GM20000 (cell line): ENCODE measurements at regions not wholly inside any gene's neighbourhood (a gene's known extent, or its start where the extent isn't known, plus 50 kb on each side); places are given as distances from the start of the nearest gene placed in this dataset.

Experiments used
- DNase-seq: peaks from one replicate; pipeline ENCODE4 v3.0.0; 2012; ENCODE audit warnings: low spot score
- TF ChIP-seq, protein P1 (sequence below): IDR thresholded peaks from 2 replicates; pipeline ENCODE4 v1.5.1; 2012; ENCODE audit warnings: mild to moderate bottlenecking, control low read depth; ENCODE audit errors: extremely low read depth, missing control alignments

DNA sequence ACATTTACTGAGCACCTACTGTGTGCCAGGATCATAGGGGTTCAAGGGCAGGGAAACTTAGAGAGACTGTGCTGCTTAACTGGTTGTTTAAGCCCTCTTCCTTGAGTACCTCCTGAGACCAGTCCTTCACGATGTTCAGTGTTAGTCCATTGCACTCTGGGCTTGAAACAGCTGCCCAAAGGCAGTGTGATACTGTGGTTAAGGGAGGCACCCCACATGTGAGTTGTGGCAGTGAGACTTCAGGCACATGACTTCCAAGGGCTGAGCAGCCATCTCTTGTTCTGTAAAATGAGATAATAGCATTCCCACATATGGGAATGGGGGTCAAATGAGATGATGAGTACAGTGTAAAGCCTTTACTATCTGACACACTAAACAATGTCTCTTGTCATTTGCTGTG lies 75.1 kb downstream of the LINGO1 start:
- TF ChIP-seq, protein P1, sequence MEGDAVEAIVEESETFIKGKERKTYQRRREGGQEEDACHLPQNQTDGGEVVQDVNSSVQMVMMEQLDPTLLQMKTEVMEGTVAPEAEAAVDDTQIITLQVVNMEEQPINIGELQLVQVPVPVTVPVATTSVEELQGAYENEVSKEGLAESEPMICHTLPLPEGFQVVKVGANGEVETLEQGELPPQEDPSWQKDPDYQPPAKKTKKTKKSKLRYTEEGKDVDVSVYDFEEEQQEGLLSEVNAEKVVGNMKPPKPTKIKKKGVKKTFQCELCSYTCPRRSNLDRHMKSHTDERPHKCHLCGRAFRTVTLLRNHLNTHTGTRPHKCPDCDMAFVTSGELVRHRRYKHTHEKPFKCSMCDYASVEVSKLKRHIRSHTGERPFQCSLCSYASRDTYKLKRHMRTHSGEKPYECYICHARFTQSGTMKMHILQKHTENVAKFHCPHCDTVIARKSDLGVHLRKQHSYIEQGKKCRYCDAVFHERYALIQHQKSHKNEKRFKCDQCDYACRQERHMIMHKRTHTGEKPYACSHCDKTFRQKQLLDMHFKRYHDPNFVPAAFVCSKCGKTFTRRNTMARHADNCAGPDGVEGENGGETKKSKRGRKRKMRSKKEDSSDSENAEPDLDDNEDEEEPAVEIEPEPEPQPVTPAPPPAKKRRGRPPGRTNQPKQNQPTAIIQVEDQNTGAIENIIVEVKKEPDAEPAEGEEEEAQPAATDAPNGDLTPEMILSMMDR = no peak
- DNase-seq = no peak

DNA sequence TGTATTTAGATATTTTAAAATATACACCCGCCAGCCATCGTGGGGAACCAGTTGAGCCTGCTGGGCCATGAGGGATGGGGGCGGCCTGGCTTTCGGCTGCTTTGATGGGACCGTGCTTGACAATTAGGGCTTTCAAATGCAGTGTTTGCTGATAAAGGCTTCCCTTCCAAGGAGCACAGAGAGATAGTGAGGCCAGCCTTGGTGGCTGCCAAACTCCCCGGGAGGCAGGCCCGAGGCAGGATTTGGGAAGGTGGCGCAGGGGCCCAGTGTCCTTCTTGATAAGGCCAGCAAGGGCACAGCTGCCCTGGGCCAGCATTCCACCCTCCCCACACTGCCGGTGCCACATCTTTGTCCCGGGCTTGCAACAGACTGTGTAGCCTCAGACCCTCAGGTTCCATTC lies 75.6 kb downstream of the LINGO1 start:
- no peak for DNase-seq
- TF ChIP-seq, protein P1 = no peak

DNA sequence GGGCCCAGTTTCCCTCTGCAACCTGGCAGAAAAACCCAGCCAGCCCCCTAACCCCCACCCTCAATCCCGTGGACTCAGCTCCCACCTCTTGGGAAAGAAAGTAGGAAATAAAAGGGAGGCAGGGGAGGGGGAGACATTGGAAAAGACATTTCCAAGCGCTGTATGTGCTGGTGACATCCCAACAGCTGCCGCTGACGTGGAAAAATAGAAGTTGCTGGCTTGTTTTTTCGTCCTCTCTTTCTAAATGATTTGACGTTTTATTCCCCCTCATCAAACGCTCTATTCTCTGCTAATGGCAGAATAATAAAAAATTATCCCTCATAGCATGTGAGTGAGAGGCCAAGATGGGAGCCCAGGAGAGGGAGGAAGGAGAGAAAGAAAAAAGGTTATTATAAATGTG lies 76.1 kb downstream of the LINGO1 start:
- DNase-seq = no peak
- TF ChIP-seq, protein P1 = no peak

DNA sequence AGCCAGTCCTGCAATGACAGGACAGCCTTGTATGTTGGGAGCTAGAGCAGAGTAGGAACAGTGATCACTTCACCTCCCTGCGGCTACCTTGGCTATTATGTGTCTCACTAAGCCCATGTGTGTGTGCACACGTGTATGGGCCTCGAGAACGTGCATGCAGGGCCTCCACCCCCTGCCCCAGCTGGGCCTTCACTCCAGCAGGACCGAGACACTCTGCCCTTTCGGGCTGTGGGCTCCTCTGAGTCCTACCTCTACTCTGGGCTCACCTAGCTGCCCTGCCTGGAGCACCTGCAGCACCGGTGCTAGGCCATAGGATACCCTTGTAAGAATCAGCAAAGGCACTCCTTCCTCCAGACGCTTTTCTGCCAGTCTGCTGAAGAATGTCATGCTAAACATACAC lies 77.5 kb downstream of the LINGO1 start:
- TF ChIP-seq, protein P1 = no peak
- no peak for DNase-seq

DNA sequence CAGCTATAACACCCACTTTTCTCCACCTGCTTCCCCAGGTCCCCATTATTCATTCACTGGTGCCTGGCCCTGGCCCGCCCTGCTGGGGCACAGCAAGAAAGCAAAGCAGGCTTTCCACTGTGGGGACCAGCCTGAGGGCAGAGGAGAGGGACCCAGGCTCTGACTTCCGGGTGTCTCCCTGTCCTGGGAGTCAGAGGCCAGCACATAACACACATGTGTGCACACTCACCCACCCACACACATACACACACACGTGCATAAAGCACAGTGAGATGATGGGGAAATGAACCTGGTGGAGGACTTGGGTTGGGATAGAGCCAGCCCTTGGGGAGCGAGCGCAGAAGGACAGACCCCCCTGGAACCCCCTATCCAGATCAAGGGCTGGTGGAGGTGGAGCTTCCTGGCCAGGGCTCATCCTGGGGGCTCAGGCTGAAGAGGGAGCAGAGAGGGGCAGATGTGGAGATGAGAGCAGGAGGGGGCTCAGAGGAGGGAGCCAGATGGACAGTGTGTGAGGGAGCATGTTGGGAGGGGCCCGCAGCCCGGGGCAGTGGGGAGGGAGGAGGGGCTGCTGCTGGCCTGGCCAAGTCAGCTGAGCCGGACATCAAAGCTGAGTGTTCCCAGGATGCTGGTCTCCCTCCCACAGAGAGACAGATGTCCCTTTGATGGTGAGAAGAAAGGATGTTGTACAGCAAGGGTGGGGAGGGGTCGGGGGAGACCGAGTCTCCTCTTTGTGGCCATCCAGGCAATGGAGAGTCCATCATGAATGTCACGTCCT lies 78.2 kb downstream of the LINGO1 start:
- no peak for DNase-seq
- TF ChIP-seq, protein P1 = no peak

DNA sequence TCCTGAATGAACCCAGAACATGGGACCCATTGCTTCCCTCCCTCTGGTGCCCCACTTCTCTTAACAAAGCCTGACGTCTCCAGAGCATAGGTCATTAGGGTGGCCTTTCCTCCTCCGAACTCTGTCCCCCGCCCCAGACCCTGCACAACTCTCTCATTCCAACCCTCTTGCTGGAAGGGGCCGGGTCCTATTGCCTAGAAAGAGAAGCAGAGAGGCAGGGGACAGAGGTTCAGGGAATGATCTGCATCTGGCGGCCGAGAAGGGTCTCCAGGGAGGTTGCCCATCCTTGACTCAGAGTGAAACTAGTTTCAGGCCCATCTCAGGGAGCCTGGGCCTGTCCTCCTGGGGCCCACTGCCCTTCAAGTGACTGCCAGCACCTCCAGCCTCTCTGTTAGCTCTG lies 79.0 kb downstream of the LINGO1 start:
- TF ChIP-seq, protein P1 = no peak
- no peak for DNase-seq

DNA sequence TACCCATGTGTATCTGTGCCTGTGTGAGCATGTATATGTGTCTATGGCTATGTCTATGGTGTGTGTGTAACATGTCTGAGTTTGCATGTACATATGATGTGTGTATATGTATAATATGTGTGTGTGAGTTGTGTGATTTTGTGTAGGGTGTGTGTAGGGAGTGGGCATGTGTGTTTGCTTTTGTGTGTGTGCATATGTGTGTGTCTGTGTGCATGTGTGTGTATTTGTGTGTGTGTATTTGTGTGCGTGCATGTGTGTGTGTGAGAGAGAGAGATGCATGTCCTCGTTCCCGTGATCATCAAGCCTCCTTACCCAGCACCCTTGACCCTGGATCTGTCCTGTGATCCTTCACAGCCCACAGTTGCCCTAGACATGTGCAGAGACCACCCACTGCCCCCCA lies 79.5 kb downstream of the LINGO1 start:
- TF ChIP-seq, protein P1 = no peak
- no peak for DNase-seq
